ENCODE measurements at regions not wholly inside any gene's neighbourhood (a gene's known extent, or its start where the extent isn't known, plus 50 kb on each side); places are given as distances from the start of the nearest gene placed in this dataset.
A peak's percentile ranks its signal among the peaks of the same experiment; 100 is the strongest.
"Not testable (repeated sequence)": the region's sequence is repeated elsewhere in the genome, so short reads cannot be mapped to it uniquely, and the experiment has no call there.

GRCh38 chr15:31222773-31223341 is 103.8 kb upstream of the KLF13 start:
- DNase-seq = no peak

DNA sequence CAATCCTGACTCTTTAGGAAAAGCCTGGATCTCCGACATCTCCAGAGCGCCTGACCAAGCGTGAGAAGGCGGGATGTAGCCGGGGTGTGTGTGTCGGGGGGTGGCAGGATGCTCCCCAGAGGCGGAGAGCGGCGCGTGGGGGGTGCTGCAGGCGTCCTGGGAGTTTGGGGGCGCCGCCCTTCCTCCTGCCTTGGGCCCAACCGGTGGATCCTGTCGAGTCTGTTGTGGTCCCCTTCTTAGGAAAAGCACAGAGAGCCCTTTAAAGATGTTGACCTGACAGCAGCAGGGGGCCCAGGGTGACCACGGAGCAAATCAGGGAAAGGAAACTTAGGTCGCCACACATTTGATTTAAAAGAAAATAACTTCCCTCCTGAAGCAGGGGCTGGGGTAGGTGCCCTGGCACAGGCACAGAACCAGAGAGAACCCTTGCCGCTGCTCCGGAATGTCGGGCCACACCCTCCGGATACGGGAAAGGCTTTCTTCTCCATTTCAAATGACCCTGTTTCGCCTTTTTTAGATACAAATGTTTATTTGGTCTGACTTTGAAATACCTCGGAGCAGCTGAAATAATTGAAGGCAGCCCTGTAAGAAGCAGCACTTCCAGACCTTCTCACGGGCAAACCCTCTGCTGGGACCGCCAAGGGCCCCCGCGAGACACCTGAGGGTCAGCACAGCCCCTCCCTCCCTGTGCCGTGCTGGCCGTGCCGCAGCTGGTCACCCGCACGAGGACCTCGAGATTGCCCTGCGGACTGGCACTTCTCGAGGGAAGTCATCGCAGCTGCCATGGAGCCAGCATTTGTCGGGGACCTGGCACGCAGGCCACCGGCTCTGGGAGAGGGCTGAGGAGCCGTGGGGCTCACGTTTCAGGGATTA is 102.9 kb upstream of the KLF13 start:
- peak; percentile 28 for DNase-seq

DNA sequence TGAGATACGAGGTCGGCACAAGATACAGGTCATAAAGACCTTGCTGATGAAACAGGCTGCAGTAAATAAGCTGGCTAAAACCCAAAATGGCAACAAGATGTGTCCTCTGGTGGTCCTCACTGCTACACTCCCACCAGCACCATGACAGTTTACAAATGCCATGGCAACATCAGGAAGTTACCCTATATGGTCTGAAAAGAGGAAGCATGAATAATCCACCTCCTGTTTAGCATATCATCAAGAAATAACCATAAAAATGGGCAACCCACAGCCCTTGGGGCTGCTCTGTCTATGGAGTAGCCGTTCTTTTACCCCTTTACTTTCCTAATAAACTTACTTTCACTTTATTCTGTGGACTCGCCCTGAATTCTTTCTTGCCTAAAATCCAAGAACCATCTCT is 102.0 kb upstream of the KLF13 start:
- DNase-seq = not testable (repeated sequence)

DNA sequence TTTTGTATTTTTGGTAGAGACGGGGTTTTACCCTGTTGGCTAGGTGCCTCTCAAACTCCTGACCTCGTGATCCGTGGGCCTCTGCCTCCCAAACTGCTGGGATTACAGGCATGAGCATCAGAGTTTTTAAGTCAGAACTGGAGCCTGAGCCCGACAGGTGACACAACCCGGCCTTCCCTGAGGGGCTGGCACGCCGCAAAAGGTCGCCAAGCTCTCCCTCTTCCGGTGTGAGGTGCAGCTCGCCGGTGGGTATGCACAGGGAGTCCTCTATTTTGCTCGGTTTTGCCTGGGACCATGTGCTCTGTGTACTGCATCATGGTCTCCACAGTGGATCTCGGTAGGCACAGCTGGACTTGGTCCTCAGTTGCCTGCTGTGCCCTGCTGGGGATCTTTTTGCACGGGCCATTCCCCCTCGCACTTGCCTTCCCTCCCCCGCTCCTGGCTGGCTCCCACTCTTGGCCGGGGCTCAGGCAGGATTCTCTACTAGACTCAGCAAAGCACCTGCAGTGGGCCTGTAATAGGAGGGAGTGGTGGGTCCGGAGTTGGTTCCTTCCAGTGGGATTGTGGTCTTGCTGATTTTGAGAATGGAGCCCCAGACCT is 101.2 kb upstream of the KLF13 start:
- DNase-seq = no peak

DNA sequence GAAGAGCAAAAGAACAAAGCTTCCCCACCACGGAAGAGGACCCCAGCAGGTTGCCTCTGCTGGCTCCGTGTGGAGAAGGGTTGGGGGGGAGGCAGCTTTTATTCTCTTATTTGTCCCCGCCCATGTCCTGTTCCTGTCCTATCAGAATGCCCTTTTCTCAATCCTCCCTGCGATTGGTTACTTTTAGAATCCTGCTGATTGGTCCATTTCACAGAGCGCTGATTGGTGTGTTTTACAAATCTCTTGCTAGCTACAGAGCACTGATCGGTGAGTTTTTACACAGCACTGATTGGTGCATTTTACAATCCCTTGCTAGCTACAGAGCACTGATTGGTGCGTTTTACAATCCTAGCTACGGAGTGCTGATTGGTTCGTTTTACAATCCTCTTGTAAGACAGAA is 100.6 kb upstream of the KLF13 start:
- no peak for DNase-seq

DNA sequence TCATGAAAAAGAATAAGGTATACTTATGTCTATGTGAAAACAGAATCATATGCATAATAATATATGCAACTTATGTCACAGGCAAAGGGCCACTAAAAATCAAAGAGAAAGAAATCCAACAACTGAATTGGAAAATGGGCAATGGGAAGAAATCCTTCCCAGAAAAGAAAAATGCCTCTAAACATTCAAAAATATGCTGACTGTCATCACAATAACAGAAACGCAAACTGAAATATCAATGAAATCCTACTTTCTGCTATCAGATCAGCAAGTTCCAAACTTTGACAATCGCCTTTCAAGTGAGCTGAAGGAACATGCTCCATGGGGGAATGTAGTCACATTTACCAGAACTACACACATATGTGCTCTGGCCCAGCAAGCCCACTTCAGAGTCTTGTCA is 99.4 kb upstream of the KLF13 start:
- no peak for DNase-seq

DNA sequence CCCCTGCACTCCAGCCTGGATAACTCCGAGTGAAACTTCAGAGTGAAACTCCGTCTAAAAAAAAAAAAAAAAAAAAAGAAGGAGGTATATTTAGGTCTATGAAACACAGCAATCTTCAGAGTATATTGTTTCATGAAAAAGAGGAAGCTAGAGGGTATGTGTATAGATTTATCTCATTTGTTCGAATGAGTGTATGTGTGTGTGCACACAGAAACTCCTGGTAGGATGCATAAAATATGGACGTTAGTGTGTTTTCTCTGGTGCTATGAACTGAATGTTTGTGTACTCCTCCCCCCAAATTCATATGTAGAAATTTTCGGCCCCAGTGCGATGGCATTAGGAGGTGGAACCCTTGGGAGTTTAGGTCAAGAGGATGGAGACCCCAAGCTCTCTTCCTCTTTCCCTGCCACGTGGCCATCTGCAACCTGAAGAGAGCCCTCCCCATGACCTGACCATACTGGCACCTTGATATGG is 98.6 kb upstream of the KLF13 start:
- no peak for DNase-seq

GRCh38 chr15:31228980-31229826 is 97.4 kb upstream of the KLF13 start:
- peak; percentile 57 for DNase-seq

DNA sequence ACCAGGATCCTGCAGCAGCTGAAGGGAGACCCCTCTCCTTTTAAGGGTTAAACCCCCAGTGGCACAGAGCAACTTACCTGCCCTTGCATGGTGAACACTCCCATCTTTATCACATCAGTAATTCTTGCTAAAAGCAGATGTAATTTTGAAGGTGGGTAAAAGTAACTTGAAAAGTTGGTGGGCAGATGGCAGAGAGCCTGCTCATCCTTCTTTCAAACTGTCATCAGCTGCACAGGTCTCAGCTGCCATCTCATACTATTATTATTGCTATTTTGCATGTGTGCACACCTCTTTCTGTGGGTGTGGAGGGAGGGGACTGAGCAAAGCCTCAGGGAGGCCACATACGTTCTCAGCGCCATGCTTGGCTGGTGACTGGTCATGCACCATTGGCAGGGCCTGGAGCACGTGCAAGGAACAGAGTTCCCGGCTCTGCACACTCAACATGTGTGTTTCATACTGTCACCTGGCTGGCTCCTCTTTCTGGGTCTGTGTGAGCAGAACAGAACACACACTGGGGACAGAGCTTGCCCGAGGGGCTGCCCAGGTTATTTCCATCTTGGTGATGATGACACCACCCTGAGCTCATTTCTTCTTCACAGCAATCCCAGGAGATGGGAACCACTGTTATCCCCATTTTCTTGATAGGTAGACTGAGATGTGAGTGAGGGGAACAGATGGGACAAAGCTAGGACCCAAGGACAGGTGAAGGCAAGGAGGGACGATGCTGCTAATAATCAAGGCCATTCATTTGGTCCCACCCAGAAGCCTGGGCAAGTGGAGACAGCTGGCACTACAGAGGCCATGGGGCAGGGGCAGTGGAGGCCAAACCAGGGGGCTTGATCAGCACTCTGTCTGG is 95.8 kb upstream of the KLF13 start:
- no peak for DNase-seq

GRCh38 chr15:31234815-31235214 is 91.8 kb upstream of the KLF13 start:
- DNase-seq = no peak

- peak; percentile 15 for DNase-seq
Observed at GRCh38 chr15:31235311-31236183, 91.1 kb upstream of the KLF13 start.

DNA sequence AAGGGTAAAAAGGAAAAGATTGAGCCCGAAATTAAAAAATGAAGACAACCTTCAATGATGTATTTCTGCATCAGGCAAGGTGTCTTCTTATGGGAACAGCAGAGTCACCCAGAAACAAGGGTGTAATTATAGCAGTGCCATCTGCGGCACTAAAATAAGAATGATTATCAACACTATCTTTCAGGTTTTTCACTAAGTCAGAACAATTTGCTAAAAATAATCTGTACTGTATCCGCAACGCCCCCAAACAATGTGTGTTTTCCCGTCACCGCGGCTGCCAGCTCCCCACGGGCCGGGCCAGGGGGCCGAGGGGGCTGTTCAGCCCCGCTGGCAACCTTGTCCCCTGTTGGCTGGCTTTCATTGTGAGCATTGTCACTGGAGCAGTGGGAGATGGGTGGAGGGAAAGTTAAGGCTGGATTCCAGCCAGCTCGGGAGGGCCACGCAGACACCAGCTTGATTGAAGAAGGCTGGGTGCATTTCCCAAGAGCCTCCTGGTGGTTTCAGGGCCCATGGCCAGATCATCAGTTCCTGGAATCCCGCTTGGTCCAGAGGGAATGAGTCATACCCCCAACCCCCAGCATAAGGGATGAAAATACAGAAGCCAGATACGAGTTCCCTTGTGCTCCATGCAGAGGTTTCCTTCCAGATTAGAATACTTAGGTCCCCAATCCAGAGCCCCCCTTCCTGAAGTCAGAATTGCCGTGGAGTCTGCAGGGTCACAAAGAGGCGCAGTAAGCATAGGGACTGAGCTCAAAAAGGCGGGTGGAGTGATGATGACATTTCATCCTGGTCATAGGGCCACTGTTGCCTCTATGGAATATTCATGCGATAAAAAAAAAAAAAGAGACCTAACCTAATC is 90.2 kb upstream of the KLF13 start:
- no peak for DNase-seq

GRCh38 chr15:31237043-31237324 is 89.7 kb upstream of the KLF13 start:
- DNase-seq = no peak

DNA sequence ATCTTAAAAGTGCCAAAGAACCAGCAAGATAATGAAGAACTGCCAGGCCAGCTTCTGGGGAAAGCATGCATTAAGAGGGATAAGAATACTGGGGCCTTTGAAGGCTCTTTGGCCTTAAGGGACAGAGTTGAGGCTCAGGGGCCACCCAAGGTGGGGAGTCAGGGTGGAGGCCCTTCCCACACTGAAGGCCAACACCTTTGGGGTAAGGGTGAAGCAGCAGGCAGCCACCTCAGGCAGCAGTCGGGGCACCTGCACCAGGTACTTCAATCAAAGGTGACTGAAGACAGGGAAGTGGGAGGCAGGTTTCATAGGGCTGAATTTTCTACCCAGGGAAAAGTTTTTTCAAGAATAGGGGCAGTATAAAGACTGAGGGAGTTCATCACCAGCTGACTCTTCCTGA is 87.7 kb upstream of the KLF13 start:
- DNase-seq = no peak

DNA sequence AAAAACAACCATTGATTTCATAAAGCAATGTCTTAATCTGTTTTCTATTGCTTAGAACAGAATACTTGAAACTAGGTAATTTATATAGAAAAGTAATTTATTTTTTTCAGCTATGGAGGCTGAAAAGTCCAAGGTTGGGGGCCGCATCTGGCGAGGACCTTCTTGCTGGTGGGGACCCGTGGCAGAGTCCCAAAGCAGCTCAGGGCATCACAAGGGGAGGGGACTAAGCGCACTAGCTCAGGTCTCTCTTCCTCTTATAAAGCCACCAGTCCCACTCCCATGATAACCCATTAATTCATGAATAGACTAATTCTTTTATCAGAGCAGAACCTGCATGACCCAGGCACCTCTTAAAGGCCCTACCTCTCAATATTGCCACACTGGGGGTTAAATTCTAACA is 87.2 kb upstream of the KLF13 start:
- DNase-seq = no peak

DNA sequence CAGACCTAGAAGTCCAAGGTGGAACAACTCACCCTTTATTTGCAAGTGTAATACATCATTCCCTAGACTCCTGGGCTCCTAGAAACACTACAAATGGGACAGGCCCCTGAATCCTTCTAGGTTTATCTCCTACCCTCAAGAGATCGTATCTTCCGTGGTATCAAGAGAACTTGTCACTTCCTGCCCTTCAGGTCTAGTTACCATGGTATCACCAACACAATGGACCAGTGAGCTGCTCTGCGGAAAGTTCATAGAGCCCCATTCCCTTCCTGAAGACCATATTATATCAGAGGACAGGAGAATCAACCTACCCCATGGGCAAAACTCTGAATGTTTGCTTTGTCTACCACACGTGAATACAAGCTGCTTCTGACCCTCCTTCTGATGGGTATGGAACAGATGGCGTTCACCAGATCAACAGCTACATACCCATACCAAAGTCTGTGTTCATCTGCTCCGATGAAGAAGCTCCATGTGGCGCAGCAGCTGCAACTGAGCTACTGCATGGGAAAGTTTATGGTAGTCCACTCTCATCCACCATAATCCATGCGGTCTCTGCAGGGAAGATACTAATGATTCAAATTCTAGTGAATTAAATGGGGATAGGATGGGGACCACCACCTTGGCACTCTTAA is 84.6 kb upstream of the KLF13 start:
- DNase-seq = no peak

GRCh38 chr15:31243895-31244294 is 82.7 kb upstream of the KLF13 start:
- DNase-seq = no peak

DNA sequence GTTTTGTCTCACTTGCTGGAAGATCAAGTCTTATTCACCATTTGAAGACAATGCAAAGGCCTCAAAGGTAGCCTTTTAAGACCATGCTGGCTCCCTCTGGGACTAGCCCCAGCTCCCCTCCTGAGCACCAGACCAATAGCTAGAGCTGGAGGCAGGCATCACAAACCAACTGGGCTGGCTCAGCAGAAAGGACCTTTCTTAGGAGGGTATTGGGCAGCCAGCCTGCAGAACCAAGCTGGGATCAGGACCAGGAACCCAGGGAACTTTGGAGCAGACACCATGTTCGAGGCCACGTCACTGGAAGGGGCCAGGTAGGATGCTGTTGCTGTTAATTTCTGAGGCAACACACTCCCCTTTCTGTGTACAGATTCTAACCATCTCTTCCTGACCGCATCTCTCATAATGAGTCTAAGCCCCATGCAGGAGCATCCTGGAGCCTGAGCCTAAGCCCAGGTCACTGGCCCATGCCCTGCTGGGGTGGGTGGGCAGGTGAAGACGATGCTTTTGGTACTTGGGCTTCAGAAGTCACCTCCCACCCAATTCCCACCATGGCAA is 81.4 kb upstream of the KLF13 start:
- no peak for DNase-seq

GRCh38 chr15:31245756-31246155 is 80.9 kb upstream of the KLF13 start:
- DNase-seq = no peak

GRCh38 chr15:31247404-31247803 is 79.2 kb upstream of the KLF13 start:
- no peak for DNase-seq
